ENCODE measurements at regions not wholly inside any gene's neighbourhood (a gene's known extent, or its start where the extent isn't known, plus 50 kb on each side); places are given as distances from the start of the nearest gene placed in this dataset.
"Not testable (repeated sequence)": the region's sequence is repeated elsewhere in the genome, so short reads cannot be mapped to it uniquely, and the experiment has no call there.

DNA sequence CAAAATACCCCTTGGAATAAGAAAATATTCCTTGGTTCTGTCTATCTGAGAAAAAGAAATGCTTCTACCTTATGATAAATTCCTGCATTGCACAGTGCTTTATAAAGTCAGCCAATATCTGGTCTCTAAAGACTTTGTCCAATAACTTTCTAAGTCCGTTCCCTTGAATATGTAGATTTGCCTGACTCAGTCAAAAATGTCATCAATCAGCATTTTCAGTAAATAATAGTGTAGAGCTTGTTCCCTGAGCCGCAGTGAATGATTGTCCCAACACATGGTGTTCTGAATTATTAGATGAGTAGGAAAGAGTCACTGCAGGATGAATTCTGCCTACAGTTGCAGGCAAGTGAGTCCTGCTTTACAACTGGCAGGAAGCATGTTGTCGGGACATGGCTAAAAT, 316.8 kb upstream of the RBMS1 start:
- DNase-seq (ENCODE audit: low spot score) = no peak

- DNase-seq (ENCODE audit: low spot score) = no peak
Measured at GRCh38 chr2:160812830-160813505, 319.4 kb upstream of the RBMS1 start.

DNA sequence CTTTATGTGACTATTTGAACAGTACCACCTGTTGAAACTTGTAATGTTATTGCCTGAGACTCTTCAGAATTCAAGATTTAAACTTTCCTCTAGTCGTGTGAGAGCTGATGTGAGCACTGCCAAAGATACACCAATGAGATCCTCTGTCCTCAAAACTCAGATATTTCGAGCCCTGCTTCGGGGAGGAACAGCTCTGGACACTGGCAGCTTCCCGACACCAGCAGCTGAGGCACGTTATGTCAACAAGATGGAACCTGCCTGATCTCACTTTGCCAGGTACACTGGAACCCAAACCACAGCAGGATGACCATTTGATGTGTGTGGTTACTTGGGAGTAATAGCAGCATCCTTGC, 319.9 kb upstream of the RBMS1 start:
- no peak for DNase-seq (ENCODE audit: low spot score)

DNA sequence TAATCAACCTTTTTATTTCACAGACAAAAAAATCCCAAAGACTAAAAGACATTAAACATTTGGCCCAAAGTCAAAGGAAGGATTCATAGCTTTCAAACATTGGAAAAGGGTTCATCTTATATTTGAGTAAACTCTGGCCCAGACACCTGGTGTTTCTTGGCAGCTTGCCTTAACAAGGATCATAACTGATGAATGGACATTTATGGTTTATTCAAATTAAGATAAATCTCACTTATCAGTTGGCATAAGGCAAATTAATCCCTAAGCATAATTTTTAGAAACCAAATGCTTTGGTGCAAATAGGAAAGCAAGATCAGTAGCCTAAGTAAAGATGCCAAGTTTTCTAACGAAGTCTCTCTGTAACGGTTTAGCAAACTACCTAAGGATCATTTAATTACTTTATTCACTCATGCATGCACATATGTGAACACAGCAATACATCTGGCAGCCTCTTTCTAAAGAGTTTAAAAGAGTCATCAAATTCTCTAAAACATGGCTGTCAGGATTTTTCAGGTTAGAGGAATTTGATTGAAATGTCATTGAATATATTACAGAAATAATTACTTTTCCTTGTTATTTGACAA, 323.4 kb upstream of the RBMS1 start:
- DNase-seq (ENCODE audit: low spot score) = no peak

DNA sequence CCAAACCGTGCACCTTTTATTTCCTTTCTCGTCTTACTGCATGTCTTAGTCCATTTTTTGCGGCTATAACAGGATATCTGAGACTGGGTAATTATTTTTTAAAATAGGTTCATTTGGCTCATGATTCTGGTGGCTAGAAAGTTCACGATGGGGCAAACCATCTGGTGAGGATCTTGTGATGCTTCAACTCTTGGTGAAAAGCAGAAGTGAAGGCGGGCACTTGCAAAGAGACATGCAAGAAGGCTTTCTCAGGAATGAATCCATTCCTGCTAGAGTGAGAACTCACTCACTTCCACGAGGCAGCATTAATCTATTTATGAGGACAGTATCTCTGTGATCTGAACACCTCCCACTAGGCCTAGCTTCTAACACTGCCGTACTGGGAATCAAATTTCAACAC, 327.1 kb upstream of the RBMS1 start:
- no peak for DNase-seq (ENCODE audit: low spot score)

DNA sequence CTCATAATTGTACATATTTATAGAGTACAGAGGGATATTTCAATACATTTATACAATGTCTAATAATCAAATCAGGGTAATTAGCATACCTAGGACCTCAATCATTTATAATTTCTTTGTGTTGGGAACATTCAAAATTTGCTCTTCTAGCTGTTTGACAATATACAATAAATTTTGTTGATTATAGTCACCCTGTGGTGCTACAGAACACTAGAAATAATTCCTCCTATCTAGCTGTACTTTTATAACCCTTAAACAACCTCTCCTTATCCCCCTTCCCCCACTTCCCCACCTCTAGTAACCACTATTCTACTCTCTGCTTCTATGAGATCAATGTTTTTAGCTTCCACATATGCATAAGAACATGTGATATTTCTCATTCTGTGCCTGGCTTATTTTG, 328.4 kb upstream of the RBMS1 start:
- no peak for DNase-seq (ENCODE audit: low spot score)

DNA sequence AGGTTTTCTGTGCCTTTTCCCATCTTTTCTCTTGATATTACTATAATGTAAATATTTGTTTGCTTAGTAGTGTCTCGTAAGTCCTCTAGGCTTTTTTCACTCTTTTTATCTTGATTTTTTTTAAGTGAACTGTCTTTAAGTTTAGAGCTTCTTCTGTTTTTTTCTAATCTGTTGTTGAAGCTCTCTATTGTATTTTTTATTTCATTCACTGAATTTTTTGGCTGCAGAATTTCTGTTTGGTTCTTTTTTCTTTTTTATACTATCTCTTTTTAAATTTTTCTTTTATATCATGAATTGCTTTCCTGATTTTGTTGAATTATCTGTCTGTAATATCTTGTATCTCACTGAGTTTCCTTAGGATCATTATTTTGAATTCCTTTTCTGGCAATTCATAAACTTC, 331.8 kb upstream of the RBMS1 start:
- DNase-seq (ENCODE audit: low spot score) = no peak

GRCh38 chr2:160826496-160826895, 332.9 kb upstream of the RBMS1 start:
- no peak for DNase-seq (ENCODE audit: low spot score)

DNA sequence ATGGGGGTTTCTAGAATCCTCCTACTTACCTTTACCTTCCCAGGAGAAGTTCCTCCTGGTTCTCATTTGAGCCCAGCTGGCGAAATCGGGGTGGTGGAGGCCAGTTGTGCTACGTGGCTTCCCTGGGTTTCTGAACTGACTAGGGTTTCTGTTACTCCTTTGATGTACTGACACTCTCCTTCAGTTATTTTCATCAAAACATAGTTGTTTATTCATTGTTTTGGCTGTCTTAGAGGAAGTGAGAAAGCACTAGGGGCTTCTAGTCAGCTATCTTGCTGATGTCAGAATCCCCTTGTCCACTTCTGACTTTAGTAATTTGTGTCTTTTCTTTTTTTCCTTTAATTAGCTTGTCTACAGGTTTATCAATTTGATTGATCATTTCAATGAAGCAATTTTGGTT, 332.2 kb upstream of the TANK start:
- no peak for DNase-seq (ENCODE audit: low spot score)

DNA sequence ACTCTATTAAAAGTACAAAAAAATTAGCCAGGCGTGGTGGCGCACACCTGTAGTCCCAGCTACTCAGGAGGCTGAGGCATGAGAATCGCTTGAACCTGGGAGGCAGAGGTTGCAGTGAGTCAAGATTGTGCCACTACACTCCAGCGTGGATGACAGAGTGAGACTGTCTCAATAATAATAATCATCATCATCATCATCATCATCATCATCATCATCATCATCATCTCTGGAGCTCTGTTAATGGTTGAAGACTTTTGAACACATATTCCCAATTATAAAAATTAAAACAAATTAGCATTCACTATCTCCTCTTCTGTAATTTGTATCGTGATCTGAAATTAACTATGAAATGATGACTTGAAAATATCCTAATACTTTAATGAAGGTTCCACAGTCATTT, 327.8 kb upstream of the TANK start:
- not testable (repeated sequence) for DNase-seq (ENCODE audit: low spot score)

DNA sequence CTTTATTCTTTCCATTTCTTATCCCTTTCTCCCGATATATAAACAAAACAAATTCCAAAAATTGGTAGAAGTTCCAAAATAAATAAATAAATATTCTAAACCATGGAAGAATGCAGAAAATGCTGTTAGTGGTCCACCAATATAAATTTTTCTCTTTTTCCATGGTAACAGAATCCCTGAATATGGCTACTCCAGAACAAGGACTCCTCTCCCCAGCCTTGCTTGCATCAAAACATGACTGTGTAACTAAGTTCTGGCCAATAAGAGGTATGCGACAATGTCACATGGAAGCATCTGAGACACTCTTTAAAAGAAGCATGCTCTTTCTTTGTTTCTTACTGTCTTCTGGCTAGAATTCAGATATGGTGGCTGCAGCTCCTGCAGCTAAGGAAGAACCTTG, 325.1 kb upstream of the TANK start:
- DNase-seq (ENCODE audit: low spot score) = no peak

GRCh38 chr2:160836755-160837154, 323.5 kb upstream of the TANK start:
- no peak for DNase-seq (ENCODE audit: low spot score)

DNA sequence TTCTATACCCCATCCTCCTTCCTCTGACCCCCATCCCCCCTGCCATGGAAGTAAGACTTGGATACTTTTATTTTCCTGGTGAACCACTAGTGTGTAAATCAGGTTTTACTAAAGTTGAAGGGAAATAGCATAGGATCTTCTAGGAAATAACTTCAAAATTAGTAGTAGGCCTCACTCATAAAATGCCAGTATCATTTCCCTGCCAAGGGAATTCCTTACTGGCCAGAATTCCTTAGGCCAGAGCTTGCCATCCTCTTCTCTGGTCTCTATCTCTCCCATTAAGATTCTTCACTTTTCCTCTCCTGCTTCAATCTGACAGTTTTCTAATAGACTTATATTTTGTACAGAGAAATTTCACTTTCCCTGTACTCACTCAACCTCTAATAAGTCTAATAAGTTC, 322.8 kb upstream of the TANK start:
- no peak for DNase-seq (ENCODE audit: low spot score)

DNA sequence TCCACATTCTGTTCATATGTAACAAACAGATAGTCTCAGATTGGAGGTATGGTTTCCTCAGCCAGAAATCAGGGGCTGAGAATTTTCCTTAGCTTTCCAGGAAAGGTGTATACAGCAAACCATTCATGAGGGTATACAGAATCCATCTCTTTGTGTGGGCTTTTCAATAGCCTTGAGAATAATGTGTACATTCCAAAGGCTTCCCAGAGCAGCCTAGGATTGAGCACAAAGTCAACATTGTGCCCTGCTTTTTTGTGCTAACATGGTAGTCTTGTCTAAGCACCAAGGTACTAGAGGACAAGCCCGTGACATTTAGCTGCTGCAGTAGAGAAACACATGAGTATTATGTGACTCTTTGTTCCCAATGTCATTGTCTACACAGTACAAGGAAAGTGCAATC, 322.1 kb upstream of the TANK start:
- no peak for DNase-seq (ENCODE audit: low spot score)

GRCh38 chr2:160838691-160839090, 321.5 kb upstream of the TANK start:
- no peak for DNase-seq (ENCODE audit: low spot score)

- no peak for DNase-seq (ENCODE audit: low spot score)
Measured at GRCh38 chr2:160842286-160842685, 317.9 kb upstream of the TANK start.

GRCh38 chr2:160859096-160859495, 301.1 kb upstream of the TANK start:
- no peak for DNase-seq (ENCODE audit: low spot score)

- no peak for DNase-seq (ENCODE audit: low spot score)
Measured at GRCh38 chr2:160862226-160862625, 298.0 kb upstream of the TANK start.

DNA sequence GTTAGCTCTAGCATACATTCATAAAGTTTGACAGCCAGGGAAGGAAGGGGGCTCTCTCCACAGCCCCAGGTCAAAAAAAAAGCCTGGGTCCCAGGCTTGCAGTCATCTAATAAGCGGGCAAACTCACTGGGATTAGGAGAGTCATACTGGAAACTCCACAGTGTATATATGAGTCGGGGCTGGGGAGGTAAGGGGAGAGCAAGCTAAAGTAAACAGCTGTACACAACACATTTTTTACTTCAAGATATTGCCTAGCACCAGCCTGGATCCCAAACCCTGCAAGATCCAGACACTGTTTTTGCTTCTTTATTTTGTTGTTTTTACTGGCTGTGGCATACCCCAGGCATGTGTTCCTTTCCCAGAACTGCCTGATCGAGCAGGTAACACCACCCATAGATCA, 291.3 kb upstream of the TANK start:
- DNase-seq (ENCODE audit: low spot score) = no peak

DNA sequence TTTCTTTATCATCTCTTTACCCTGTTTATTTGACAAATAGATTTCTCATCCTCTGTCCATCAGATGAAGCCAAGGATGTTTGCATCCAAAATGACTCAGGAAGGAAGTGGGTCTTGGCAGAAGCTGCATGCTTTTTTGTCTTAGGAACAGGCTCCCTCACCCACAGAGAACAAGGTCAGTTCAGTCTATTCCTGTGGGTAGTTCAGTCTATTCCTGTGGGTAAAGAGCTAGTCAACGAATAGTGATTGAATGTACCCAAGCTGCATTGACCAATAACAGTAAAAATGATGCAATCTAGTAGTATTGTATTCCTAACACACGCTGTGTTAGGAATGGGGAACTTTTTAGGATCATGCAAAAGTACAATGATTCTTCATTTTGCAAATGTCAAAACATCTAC, 290.8 kb upstream of the TANK start:
- no peak for DNase-seq (ENCODE audit: low spot score)

DNA sequence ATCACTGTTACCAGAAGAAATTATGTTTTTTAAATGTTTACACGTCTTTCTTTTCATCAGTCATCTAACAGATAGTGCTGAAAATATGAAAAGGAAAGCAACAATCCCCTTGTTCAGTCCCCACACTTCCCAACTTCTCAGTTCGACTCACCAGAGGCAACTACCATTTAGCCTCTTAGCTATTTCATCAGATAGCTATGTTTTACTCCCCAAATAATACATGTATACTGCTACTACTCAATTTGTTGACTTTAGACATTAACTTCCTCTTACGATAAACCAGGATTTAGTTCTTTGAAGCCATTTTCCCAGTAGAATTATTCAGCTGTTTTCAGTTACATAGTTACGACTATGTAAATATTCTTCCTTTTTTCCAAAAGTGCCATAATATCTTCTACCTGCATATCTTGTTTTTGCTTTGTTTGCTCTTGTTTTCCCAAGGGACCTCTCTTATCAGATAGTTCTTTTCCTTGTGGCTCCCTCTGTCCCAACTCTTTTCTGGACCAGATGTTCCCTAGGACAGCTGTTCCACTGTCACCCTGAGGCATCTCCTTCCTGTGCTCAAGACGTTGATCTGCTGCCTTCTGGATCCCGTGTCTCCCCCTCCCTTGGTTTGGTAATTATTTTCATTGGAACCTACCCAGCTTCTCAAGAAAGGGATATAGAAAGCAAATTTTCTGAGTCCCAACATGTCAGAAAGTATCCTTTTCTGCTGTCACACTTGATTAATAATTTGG, 289.3 kb upstream of the TANK start:
- DNase-seq (ENCODE audit: low spot score) = no peak

- no peak for DNase-seq (ENCODE audit: low spot score)
Measured at GRCh38 chr2:160871953-160872352, 288.3 kb upstream of the TANK start.

DNA sequence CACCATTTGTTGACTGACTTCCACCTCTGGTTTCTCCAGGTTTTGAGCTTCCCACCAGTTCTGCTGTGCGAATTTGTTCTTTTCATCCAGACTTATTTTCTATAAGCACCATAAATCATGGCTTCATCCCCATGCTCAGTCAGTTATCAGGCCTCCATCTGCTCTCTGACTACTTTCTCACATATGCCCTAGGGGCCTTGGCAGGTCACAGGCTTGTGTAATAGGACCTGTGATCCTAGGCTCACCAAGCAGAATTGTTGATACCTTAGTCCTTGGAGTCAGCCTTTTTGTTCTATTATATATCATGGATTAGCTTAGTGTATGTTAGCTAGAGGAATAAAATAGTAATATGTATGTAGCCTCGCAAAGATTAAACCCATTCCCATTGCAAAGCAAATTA, 284.2 kb upstream of the TANK start:
- no peak for DNase-seq (ENCODE audit: low spot score)

GRCh38 chr2:160876765-160877164, 283.5 kb upstream of the TANK start:
- no peak for DNase-seq (ENCODE audit: low spot score)

Data from globus pallidus (tissue), 1 donor.